ENCODE measurements at regions not wholly inside any gene's neighbourhood (a gene's known extent, or its start where the extent isn't known, plus 50 kb on each side); places are given as distances from the start of the nearest gene placed in this dataset.
"Not testable (repeated sequence)": the region's sequence is repeated elsewhere in the genome, so short reads cannot be mapped to it uniquely, and the experiment has no call there.

DNA sequence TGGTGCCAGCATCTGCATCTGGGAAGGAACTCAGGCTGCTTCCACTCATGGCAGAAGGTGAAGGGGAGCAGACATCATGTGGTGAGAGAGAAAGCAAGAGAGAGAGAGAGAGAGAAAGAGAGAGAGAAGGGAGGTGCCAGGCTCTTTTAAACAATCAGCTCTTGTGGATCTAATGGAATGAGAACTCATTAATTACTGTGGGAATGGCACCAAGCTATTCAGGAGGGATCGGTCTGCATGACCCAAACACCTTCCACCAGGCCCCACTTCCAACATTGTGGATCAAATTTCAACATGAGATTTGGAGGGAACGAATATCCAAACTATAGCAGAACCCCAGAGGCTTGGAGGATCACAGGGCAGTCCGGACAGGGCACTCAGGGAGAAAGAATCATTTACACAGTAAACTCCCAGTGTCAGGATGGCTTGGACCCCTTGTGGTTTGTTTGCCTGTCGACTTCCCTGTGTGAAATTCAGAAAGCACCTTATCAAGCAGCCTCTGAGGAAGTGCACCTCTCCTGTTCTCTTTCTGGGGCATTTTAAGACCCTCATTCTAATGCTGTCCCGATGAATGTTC is 308.5 kb downstream of the REEP3 start:
- Histone ChIP-seq H3K4me1 (ENCODE audit: insufficient read depth, insufficient read length) (no peaks in the 10 kb centered on the region), H3K27me3 (ENCODE audit: insufficient read depth, insufficient read length) (no peaks in the 10 kb centered on the region), H3K9ac (ENCODE audit: insufficient read length, low read depth) (no peak overlapping the region), H3K4me3 (ENCODE audit: insufficient read length, low read depth) (no peak overlapping the region), H3K36me3 (ENCODE audit: insufficient read depth, insufficient read length, low read length) (no peaks in the 10 kb centered on the region), H3K9me3 (ENCODE audit: insufficient read depth, low read length) (no peaks in the 10 kb centered on the region)
- DNase-seq (ENCODE audit: low read depth, low spot score), result no peak
- TF ChIP-seq SUZ12 (IDR thresholded peaks at IDR 0.05; ENCODE audit: extremely low read depth, insufficient read depth, insufficient read length) (no peak), YY1 (IDR thresholded peaks at IDR 0.05; ENCODE audit: insufficient read depth, insufficient read length) (no peak), ZNF274 (IDR thresholded peaks at IDR 0.05; ENCODE audit: low read depth, low read length) (no peak)

DNA sequence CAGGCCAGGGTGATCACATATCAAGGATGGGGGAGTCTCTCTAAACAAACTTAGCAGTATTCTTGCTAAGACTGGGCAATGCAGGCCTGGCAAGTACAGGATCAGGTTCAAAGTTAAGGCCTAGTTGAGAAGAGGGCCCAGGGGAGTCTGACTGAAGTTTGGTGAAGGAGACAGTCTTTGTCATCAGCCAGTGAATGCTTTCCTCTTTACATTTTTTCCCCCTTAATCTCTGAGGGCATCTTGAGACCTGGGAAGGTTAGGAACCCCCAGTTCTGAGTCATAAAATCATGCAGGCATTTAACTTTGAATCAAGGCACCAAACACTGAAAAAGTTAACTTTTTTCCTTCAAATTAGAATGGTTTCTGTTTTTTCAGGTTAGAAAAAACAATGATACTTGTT is 311.5 kb downstream of the REEP3 start:
- DNase-seq (ENCODE audit: low read depth, low spot score), result no peak
- Histone ChIP-seq H3K4me1 (ENCODE audit: insufficient read depth, insufficient read length) (no peaks in the 10 kb centered on the region), H3K36me3 (ENCODE audit: insufficient read depth, insufficient read length, low read length) (no peaks in the 10 kb centered on the region), H3K27me3 (ENCODE audit: insufficient read depth, insufficient read length) (no peaks in the 10 kb centered on the region), H3K4me3 (ENCODE audit: insufficient read length, low read depth) (no peak overlapping the region), H3K9ac (ENCODE audit: insufficient read length, low read depth) (no peak overlapping the region), H3K9me3 (ENCODE audit: insufficient read depth, low read length) (no peaks in the 10 kb centered on the region)
- TF ChIP-seq YY1 (IDR thresholded peaks at IDR 0.05; ENCODE audit: insufficient read depth, insufficient read length) (no peak), SUZ12 (IDR thresholded peaks at IDR 0.05; ENCODE audit: extremely low read depth, insufficient read depth, insufficient read length) (no peak), ZNF274 (IDR thresholded peaks at IDR 0.05; ENCODE audit: low read depth, low read length) (no peak)

DNA sequence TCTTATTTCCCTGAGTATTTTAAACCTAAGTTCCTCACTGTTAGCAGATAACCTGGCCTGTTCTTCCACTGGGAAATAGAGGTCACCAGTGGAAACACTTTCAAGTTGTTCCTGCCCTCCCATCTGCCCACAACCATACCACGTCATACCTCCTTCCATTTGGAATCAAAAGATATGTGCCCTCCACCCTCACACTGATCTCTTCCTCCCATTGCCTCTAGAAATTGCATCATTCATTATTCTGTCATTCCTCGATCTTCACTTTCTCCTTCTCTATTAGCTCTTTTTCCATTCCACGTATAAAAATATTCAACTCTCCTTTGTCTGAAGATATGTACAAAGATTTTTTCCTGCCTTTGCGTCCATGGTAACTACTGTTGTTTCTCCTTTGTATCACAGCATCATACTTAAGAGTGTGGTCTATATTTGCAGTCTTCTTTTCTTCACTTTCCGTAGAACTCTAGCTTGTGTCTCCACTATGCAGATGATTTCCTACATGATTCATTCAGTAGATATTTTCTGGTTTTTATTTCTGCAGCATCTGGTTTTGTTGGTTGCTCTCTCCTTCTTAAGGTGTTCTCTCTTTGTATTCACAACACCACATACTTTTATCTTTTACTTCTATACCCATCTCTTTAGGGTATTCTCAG is 312.3 kb downstream of the REEP3 start:
- no peak for DNase-seq (ENCODE audit: low read depth, low spot score)
- no peak for TF ChIP-seq SUZ12 (IDR thresholded peaks at IDR 0.05; ENCODE audit: extremely low read depth, insufficient read depth, insufficient read length)
- no peak for TF ChIP-seq ZNF274 (IDR thresholded peaks at IDR 0.05; ENCODE audit: low read depth, low read length)
- no peak for TF ChIP-seq YY1 (IDR thresholded peaks at IDR 0.05; ENCODE audit: insufficient read depth, insufficient read length)
- Histone ChIP-seq H3K27me3 (ENCODE audit: insufficient read depth, insufficient read length) (no peaks in the 10 kb centered on the region), H3K4me3 (ENCODE audit: insufficient read length, low read depth) (no peak overlapping the region), H3K4me1 (ENCODE audit: insufficient read depth, insufficient read length) (no peaks in the 10 kb centered on the region), H3K9ac (ENCODE audit: insufficient read length, low read depth) (no peak overlapping the region), H3K9me3 (ENCODE audit: insufficient read depth, low read length) (no peaks in the 10 kb centered on the region), H3K36me3 (ENCODE audit: insufficient read depth, insufficient read length, low read length) (no peaks in the 10 kb centered on the region)

DNA sequence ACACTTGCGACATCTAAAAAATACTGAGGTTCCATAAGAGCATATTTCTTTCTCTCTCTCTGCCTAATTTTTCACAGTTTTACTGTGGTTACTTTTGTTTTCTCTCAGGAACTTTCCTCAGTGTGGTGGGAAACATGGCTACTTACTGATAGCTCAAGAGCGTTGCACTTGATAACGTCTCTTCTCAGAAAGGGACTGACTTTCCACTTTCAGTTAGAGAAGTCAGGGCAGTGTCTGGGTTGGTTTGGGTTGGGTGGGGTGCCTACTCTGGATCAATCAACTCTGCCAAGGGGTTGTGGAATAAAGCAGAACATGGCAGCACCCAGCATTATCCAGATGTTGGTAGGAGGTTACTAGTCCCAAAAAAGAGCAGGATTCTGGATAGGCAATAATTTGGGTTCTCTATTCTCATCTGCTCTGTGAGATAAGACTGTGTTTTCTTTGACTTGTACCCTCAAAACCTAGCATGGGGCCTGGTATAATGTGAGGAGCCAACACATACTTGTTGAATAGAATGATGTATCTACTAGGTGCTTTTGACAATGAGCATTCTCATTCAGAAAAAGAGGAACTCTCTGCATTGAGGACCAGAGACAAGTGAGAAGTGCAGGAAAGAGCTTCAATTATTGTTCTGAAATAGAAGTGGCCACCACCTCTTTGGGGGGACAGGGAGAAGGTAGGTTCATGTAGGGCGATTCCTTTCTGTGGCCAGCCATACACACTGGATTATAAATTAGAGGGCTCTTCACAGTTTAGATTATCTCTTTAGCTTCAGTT is 315.7 kb downstream of the REEP3 start:
- Histone ChIP-seq H3K27me3 (ENCODE audit: insufficient read depth, insufficient read length) (no peaks in the 10 kb centered on the region), H3K4me3 (ENCODE audit: insufficient read length, low read depth) (no peak overlapping the region), H3K9ac (ENCODE audit: insufficient read length, low read depth) (no peak overlapping the region), H3K4me1 (ENCODE audit: insufficient read depth, insufficient read length) (no peaks in the 10 kb centered on the region), H3K9me3 (ENCODE audit: insufficient read depth, low read length) (no peaks in the 10 kb centered on the region), H3K36me3 (ENCODE audit: insufficient read depth, insufficient read length, low read length) (no peaks in the 10 kb centered on the region)
- TF ChIP-seq ZNF274 (IDR thresholded peaks at IDR 0.05; ENCODE audit: low read depth, low read length) (no peak), YY1 (IDR thresholded peaks at IDR 0.05; ENCODE audit: insufficient read depth, insufficient read length) (no peak), SUZ12 (IDR thresholded peaks at IDR 0.05; ENCODE audit: extremely low read depth, insufficient read depth, insufficient read length) (no peak)
- DNase-seq (ENCODE audit: low read depth, low spot score), result no peak

DNA sequence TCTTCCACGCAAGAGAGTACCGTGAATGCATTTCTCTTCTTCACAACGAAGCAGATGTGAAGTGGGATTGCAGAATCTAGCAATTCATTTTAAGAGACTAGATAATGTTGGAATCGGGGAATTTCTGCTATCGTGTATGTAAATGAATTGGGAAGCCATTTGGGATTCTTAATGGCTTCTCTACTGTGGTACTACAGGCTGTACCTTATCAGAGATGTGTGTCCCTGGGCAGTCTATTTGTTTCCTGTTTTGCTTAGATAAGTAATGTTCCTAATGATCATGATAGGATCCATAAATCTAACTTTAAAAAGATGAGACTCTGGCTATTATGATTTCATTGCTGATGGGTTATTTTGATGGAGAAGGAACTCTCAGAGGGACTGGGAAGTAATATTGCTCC is 320.6 kb downstream of the REEP3 start:
- Histone ChIP-seq H3K4me1 (ENCODE audit: insufficient read depth, insufficient read length) (no peaks in the 10 kb centered on the region), H3K9me3 (ENCODE audit: insufficient read depth, low read length) (no peaks in the 10 kb centered on the region; the same call in 1 of the 2 replicates), H3K4me3 (ENCODE audit: insufficient read length, low read depth) (no peak overlapping the region), H3K36me3 (ENCODE audit: insufficient read depth, insufficient read length, low read length) (no peaks in the 10 kb centered on the region), H3K9ac (ENCODE audit: insufficient read length, low read depth) (no peak overlapping the region), H3K27me3 (ENCODE audit: insufficient read depth, insufficient read length) (no peaks in the 10 kb centered on the region)
- DNase-seq (ENCODE audit: low read depth, low spot score), result no peak
- TF ChIP-seq ZNF274 (IDR thresholded peaks at IDR 0.05; ENCODE audit: low read depth, low read length) (no peak), SUZ12 (IDR thresholded peaks at IDR 0.05; ENCODE audit: extremely low read depth, insufficient read depth, insufficient read length) (no peak), YY1 (IDR thresholded peaks at IDR 0.05; ENCODE audit: insufficient read depth, insufficient read length) (no peak)

DNA sequence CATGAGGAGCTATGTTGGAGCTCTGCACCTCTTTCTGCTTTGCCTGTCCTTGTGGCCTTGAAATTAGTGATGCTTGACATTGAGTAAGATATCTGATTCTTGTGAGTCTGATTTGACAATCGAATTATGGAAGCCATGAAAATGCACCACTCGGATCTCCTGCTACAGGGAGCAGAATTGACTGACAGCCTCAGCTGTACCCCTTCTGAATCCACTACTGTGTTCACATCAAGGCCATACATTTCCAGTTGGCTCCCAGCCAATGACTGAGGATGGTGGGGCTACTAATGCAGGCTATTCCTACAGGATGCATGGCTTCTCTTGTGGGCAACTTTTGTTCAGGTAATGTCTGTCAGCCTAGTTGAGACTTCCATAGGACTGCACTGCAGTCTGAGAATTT is 321.9 kb downstream of the REEP3 start:
- H3K9ac ChIP-seq (ENCODE audit: insufficient read length, low read depth), result no peak overlapping the region
- H3K27me3 ChIP-seq (ENCODE audit: insufficient read depth, insufficient read length), result no peaks in the 10 kb centered on the region
- no peaks in the 10 kb centered on the region; the same call in 1 of the 2 replicates for H3K9me3 ChIP-seq (ENCODE audit: insufficient read depth, low read length)
- no peaks in the 10 kb centered on the region for H3K36me3 ChIP-seq (ENCODE audit: insufficient read depth, insufficient read length, low read length)
- DNase-seq (ENCODE audit: low read depth, low spot score), result no peak
- no peaks in the 10 kb centered on the region for H3K4me1 ChIP-seq (ENCODE audit: insufficient read depth, insufficient read length)
- TF ChIP-seq YY1 (IDR thresholded peaks at IDR 0.05; ENCODE audit: insufficient read depth, insufficient read length) (no peak), SUZ12 (IDR thresholded peaks at IDR 0.05; ENCODE audit: extremely low read depth, insufficient read depth, insufficient read length) (no peak), ZNF274 (IDR thresholded peaks at IDR 0.05; ENCODE audit: low read depth, low read length) (no peak)
- no peak overlapping the region for H3K4me3 ChIP-seq (ENCODE audit: insufficient read length, low read depth)

DNA sequence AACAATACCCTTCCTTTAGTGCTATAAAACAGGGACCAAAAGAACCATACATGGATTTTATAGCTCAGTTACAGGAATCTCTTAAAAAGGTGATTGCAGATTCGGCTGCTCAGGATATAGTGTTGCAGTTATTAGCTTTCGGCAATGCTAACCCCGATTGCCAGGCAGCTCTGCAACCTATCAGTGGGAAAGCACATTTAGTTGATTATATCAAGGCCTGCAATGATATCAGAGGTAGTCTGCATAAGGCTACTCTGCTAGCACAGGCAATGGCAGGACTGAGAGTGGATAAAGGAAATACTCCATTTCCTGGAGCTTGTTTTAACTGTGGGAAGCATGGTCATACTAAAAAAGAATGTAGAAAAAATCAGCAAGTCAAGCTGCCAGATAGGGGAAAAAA is 327.7 kb downstream of the REEP3 start:
- not testable (repeated sequence) for DNase-seq (ENCODE audit: low read depth, low spot score); H3K9ac ChIP-seq (ENCODE audit: insufficient read length, low read depth); H3K9me3 ChIP-seq (ENCODE audit: insufficient read depth, low read length); H3K36me3 ChIP-seq (ENCODE audit: insufficient read depth, insufficient read length, low read length); H3K4me1 ChIP-seq (ENCODE audit: insufficient read depth, insufficient read length); H3K27me3 ChIP-seq (ENCODE audit: insufficient read depth, insufficient read length); H3K4me3 ChIP-seq (ENCODE audit: insufficient read length, low read depth)

Data from NT2/D1 (cell line).